ENCODE measurements at regions not wholly inside any gene's neighbourhood (a gene's known extent, or its start where the extent isn't known, plus 50 kb on each side); places are given as distances from the start of the nearest gene placed in this dataset.

DNA sequence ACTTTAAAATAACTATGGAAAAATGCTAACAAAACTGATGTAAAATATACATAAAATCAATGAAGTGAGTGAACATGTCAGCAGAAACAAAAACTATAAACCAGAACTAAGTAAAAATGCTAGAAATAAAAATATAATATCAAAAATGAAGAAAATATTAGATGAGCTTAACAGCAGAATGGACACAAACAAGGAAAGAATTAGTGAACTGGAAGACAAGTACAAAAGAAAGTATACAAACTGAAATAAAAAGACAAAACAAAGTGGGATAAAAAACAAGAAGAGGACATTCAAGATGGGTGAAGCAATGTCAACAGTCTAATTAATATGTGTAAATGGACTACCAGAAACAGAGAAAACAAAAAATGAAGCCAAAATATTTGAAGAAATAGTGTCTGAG is 339.2 kb downstream of the NXPE2 start:
- DNase-seq (ENCODE audit: low spot score) = no peak

- no peak for DNase-seq (ENCODE audit: low spot score)
Observed at GRCh38 chr11:115030166-115030565, 351.8 kb downstream of the NXPE2 start.

- no peak for DNase-seq (ENCODE audit: low spot score)
Observed at GRCh38 chr11:115036406-115037180, 358.3 kb downstream of the NXPE2 start.

DNA sequence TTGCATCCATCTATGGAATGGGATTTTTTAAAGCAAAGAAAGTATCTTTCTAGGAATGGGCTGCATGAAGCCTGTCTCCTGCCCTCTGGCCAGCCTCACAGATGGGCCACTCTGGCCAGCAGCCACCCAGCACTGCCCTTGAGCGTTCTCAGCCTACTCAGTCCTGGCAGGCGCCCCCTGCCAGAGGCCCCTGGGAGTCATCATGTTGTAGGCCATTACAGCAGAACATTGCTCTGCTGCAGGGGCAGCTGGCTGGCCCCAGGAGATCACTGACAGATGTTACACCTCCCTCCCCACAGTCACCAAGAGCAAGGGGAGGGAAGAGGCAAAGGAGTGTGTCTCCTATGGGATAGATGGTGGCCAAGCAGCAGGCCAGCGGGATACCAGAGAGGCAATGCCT is 363.7 kb downstream of the NXPE2 start:
- DNase-seq (ENCODE audit: low spot score) = no peak

DNA sequence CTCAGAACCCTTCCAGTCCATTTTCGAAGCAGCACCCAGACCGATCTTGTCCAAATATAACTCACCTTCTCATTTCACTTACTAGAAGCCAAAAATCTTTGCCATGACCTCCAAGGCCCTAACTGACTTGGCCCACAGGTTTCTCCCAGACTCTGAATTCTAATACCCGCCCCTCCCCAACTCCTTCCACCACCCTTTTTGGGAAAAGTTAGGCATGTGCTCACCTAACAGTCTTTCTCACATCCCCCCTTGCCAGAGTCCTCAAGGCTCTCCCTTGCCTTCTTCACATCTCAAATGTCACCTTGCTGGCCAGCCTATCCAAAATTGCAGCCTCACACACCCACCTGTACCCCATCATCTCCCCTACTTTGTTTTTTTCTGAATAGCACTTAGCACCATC is 369.3 kb downstream of the NXPE2 start:
- no peak for DNase-seq (ENCODE audit: low spot score)

DNA sequence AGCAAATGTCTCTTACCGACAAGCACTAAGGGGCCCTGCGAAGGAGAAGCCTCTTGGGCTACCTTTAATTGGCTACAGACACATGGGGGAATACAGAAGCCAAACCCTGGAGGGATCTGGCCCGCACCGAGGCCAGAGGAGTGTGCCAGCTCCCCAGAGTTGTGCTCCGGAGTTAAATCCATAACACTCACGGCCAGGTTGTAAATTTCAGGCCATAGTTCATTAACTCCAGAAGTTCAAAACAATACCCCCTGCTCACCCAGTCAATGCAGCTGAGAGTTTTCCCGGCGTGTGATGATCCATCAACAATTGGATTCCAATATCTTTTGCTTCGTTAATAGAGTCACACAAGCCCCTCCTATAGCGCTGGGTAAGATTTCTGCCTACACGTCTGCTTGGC is 371.5 kb downstream of the NXPE2 start:
- DNase-seq (ENCODE audit: low spot score) = no peak

GRCh38 chr11:115050756-115051155 is 372.4 kb downstream of the NXPE2 start:
- no peak for DNase-seq (ENCODE audit: low spot score)

GRCh38 chr11:115051938-115052590 is 373.7 kb downstream of the NXPE2 start:
- no peak for DNase-seq (ENCODE audit: low spot score)

DNA sequence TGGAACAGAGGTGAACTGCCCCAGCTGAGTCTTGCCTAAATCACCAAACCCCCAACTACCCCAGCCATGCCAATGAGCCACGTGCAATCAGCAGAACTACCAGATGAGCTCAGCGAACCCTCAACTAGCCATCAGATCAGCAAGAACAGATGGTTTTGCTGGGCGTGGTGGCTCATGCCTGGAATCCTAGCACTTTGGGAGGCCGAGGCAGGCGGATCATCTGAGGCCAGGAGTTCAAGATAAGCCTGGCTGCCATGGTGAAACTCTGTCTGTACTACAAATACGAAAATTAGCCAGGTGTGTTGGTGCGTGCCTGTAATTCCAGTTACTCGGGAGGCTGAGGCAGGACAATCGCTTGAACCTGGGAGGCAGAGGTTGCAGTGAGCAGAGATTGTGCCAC is 374.3 kb downstream of the NXPE2 start:
- DNase-seq (ENCODE audit: low spot score) = no peak

DNA sequence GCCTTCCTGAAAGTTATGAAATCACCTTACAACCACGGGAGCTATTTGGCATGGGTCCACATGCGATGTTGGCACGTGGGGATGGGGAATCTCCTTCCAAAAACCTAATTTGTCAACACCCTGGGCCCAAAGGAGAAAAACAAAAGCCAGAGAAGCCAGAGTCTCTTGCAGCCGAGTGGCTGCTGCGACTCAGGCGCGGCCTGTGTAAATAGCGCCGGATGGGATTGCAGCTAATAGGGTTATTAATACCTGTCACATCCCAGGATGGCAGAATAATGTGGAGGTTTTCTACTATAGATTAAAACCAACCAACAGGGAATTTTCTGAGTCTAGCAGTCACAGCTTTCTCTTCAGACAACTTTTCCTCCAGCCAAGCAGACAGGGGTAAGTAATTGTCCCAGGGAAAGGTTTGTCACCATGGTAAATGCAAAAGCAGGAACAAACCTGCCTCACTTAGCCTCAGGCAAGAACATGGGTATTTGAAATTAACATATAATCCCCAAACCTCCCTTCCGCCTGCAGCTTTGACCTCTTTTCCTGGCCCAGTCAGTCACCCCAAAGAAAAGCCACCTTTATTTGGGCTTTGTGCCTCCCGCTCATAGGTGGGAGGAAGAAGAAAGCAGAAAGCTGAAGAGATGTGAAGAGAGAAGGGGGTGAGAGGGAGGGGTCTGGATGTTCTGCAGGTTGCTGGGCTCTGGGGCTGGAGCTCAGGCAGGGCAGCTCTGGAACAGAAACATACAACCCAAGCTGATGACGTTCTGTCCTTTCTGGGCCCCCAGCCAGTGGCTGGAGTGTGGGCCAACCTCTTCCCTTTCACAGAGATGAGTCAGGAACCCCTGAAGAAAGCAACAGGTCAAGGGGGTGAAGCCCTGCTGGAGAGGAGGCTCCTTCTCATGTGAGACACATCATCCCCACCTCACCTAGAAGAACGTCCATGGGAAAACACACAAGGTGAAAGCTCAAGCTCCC is 376.5 kb downstream of the NXPE2 start:
- DNase-seq (ENCODE audit: low spot score) = no peak

DNA sequence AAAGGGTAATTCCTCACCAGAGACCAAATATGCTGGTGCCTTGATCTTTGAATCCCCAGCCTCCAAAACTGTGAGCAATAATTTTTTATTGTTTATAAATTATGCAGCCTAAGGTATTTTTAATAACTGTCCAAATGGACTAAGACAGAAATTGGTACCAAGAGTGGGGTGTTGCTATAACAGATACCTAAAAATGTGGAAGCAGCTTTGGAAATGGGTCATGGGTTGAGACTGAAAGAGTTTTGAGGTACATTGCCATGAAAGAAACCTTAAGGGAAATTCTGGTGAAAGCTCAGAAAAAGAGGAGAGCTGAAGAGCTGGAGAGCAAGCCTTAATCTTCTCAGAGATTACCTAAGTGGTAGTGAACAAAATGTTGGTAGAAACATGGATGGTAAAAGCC is 378.2 kb downstream of the NXPE2 start:
- no peak for DNase-seq (ENCODE audit: low spot score)

- DNase-seq (ENCODE audit: low spot score) = no peak
Observed at GRCh38 chr11:115060840-115061239, 382.5 kb downstream of the NXPE2 start.

DNA sequence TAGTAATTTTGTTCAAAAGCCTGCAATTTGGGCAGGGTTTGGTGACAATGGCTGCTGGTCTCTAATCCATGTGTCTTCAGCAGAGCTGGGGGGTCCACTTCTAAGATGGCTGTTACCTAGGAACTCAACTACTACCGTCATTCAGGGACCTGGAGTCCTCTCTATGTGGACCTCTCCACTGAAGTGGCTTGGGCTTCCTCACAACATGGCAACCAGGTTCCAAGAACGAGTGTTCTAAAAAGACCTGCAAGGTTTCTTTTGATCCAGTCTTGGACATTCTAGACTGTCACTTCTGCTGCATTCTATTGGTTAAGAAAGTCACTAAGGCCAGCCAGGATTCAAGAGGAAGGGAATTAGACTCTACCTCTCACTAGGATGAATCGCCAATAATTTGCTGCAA is 387.0 kb downstream of the NXPE2 start:
- no peak for DNase-seq (ENCODE audit: low spot score)

- DNase-seq (ENCODE audit: low spot score) = no peak
Observed at GRCh38 chr11:115065830-115066664, 387.7 kb downstream of the NXPE2 start.

DNA sequence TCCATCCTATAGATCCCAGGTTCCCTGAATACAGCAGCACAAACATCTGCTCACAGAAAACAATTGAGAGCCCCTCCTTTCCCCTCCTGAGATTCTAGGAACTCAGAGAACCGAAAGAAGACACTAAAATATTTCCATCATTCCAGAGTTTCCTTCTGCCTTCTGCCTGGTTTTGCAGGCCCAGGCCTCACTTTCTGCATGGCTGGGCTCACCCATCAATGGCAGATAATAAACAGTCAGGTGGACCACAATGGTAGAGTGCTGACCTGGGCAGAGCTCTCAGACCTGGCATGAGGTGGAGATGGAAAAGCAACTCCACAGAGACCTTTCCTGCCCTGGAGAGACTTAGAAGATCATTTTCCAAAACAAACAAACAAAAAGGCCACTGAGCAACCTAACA is 389.1 kb downstream of the NXPE2 start:
- no peak for DNase-seq (ENCODE audit: low spot score)

- no peak for DNase-seq (ENCODE audit: low spot score)
Observed at GRCh38 chr11:115067900-115068530, 389.7 kb downstream of the NXPE2 start.

GRCh38 chr11:115069599-115069998 is 391.3 kb downstream of the NXPE2 start:
- DNase-seq (ENCODE audit: low spot score) = no peak

DNA sequence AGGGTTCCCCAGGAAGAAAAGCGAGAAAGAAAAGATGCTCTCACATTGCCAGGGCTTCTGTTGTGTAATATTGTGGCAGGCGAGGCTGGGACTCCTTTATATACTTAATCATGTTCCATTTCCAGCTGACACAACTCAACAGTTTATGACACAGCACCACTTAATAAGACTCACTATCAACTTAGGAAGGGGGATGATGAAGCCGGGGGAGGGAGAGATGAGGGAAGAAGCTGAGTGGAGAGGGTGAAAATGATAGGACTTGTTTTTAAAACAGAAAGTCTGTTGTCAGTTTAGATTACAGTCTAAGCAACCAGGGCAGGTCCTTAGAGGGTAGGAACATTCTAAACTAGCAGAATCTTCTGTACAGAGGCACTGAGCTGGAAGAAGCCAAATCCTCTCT is 397.0 kb downstream of the NXPE2 start:
- DNase-seq (ENCODE audit: low spot score) = no peak

- no peak for DNase-seq (ENCODE audit: low spot score)
Observed at GRCh38 chr11:115077740-115078139, 399.4 kb downstream of the NXPE2 start.

DNA sequence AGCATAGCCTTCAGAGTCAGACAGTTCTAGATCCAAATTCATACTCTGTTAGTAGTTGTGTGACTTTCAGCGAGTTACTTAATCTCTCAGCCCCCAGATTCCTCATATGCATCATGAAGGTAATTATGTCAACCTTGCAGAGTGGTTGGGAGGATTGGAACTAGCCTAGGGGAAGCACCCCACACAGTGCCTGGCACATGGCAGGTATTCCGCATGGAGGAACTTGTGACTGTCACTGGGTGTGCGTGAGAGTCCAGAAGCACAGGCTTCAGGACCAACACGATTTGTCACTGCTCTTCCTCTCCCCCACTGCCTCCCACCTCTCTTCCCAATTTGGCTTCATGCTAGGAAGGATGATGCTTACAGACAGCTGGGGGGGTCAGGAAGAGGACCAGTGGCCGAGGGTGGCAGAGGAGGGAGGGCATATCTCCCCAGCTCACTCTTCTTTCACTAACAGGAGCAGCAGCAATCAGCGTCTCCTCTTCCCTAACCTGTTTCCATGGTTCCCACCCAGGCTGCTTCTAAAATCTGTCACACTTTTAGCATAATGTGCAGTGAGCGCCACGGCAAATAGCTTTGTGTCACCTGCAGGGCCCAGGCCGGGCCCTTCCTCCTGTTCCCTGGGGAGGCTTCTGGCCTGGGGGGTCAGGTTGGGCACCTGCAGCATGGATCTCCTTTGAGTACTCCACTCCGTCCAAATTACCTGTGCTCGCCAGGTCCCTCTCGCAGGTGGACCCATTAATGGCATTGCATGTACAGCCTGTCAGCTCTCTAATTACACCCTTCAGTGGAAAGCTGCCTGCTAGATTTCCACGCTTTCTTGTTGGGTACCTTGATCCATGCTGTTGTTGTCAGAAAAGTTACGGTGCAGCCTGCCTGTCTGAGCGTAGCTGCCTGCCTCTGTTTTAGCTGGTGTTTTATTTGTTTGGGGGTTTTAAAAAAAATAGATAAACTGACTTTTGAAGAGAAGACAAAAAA is 400.4 kb downstream of the NXPE2 start:
- DNase-seq (ENCODE audit: low spot score) = no peak

Measured in ureter (tissue), 1 donor.